AG04449 (cell line): ENCODE measurements at regions not wholly inside any gene's neighbourhood (a gene's known extent, or its start where the extent isn't known, plus 50 kb on each side); places are given as distances from the start of the nearest gene placed in this dataset.

Experiments used
- CTCF ChIA-PET: fragments of 350-600 bp; formaldehyde crosslinking; extraction: SDS; loops from one replicate; lab custom pipeline; 2021; ENCODE audit warnings: antibody characterized with exemption; lab: Yijun Ruan, JAX
- POLR2A ChIA-PET: fragments of 400-600, 350-600 bp; formaldehyde crosslinking; extraction: SDS; loops from one replicate; lab custom pipeline; 2020; ENCODE audit warnings: antibody characterized with exemption, inconsistent platforms; lab: Yijun Ruan, JAX
- DNase-seq: peaks from one replicate; pipeline ENCODE4 v3.0.0-alpha.2; 2010; ENCODE audit warnings: low read depth, low spot score
- H3K4me3 ChIP-seq: 2 replicates; pipeline ENCODE4 v1.5.1; 2011; ENCODE audit warnings: low read depth, mild to moderate bottlenecking, control low read depth, low read length
- CTCF ChIP-seq: IDR thresholded peaks from one replicate; pipeline ENCODE4 v1.5.1; 2011; ENCODE audit warnings: mild to moderate bottlenecking, moderate library complexity, low read length, control low read depth, inconsistent platforms; ENCODE audit not compliant: insufficient read depth; ENCODE audit errors: missing control alignments

DNA sequence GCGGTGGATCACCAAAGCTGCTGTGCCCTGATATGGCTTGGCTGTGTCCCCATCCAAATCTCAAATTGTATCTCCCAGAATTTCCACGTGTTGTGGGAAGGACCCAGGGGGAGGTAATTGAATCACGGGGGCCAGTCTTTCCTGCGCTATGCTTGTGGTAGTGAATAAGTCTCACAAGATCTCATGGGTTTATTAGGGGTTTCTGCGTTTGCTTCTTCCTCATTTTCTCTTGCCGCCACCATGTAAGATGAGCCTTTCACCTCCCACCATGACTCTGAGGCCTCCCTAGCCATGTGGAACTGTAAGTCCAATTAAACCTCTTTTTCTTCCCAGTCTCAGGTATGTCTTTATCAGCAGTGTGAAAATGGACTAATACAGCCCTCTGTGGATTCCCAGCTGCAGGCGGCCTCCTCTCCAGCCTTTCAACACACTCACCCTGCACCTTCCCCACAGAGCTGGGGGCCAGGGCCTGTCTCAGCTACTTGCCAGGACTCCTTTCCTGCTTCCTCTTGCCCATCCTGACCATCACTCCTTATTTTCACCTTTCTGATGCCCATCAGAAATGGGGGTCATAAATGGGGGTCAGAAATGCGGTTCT lies 57.2 kb upstream of the TOMM7 start:
- no peak for DNase-seq
- no peak overlapping the region for H3K4me3 ChIP-seq
- no peak for TF ChIP-seq CTCF
- POLR2A ChIA-PET = interaction anchor here (0.7 kb wide), 1 partner anchor 788 kb away, joined by 3 read pairs; no protein-coding TSS in a partner anchor
- CTCF ChIA-PET = no interaction called here

DNA sequence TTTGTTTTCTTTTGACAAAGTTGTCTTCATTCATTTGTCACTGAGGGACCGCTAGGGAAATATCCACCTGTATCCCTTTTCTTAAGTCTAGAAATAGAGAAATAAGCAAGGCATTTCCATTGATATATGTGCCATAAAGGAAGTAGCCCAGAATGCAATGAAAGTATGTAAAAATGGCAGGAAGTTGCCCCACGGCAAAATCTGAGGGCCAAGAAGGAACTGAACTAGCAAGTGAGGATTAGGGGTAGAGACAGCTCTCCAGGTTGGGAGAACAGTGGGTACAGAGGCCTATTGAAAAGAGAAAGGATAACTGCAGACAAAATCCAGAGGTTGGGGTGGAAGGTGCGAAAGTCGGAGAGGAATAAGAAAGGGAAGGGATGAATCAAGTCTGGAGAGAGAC lies 56.6 kb upstream of the TOMM7 start:
- no peak for DNase-seq
- no peak overlapping the region for H3K4me3 ChIP-seq
- CTCF ChIA-PET = interaction anchor here (1.1 kb wide), 1 partner anchor 10 kb away, joined by 3 read pairs; no protein-coding TSS in a partner anchor
- no peak for TF ChIP-seq CTCF
- POLR2A ChIA-PET = interaction anchor here (0.7 kb wide), 1 partner anchor 789 kb away, joined by 3 read pairs; no protein-coding TSS in a partner anchor

- ChIA-PET CTCF (no interaction called here), POLR2A (no interaction called here)
- no peak for DNase-seq
- no peak overlapping the region for H3K4me3 ChIP-seq
- TF ChIP-seq CTCF = no peak
Measured at GRCh38 chr7:22876986-22877729, 54.5 kb upstream of the TOMM7 start.

DNA sequence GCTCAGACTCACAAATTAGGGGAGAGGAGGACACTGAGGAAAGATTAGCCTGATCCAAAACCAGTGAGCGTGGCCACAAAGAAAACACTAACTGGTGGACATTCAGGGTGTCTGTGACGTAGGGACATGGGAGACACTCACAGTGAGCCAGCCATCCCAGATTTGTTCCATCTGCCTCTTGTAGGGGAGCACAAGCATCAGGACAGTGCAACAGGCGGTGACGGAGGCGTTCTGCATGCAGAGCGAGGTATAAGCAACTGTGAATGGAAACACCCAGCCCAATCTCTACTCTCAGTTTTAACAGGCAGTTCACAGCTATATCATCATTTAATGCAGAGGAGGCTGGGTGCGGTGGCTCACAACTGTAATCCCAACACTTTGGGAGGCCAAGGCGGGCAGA lies 52.8 kb upstream of the TOMM7 start:
- H3K4me3 ChIP-seq = no peak overlapping the region
- CTCF ChIA-PET = interaction anchor here (1.0 to 1.4 kb wide), 3 partner anchors 10 to 13 kb away, joined by 3 read pairs; no protein-coding TSS in a partner anchor
- POLR2A ChIA-PET = no interaction called here
- no peak for TF ChIP-seq CTCF
- DNase-seq = no peak

- no peak overlapping the region for H3K4me3 ChIP-seq
- CTCF ChIA-PET = interaction anchor here (1.2 to 1.4 kb wide), 2 partner anchors 11 to 12 kb away, joined by 3 read pairs; no protein-coding TSS in a partner anchor
- TF ChIP-seq CTCF = no peak
- no peak for DNase-seq
- POLR2A ChIA-PET = interaction anchor here (0.5 kb wide), 1 partner anchor 79 kb away, joined by 3 read pairs; no protein-coding TSS in a partner anchor
Measured at GRCh38 chr7:22874904-22875303, 52.3 kb upstream of the TOMM7 start.
